ENCODE measurements at regions not wholly inside any gene's neighbourhood (a gene's known extent, or its start where the extent isn't known, plus 50 kb on each side); places are given as distances from the start of the nearest gene placed in this dataset.

DNA sequence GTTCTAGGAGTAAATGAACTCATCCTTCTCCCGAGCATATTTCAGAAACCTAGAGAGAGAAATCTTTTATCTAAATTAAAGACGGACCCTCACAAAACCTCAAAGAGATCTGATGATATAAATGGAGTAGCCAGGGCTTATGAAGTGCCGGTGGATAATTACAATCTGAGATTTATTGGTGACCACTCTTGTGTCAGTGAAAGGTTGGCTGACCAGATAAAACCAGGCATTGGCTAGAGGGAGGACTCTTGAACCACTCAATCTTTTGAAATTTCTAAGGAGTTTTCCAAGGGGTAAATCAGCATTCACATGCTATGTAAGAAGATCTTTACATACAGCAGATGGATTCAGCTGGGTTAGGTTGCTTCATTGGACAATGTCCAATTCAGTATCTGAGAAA lies 227.3 kb upstream of the MMADHC start:
- no TSS peak for BruUV-seq (replicated peaks)
- DNase-seq (ENCODE audit: low read depth, low spot score) = no peak
- Histone ChIP-seq H3K27me3 (ENCODE audit: control insufficient read depth in 2 of 2, insufficient read depth in 2 of 2, low read length in 2 of 2) (no peaks in the 10 kb centered on the region), H3K9me1 (replicated peaks; ENCODE audit: control insufficient read depth, extremely low read depth, insufficient read depth, low read length) (no peaks in the 10 kb centered on the region), H3K4me2 (ENCODE audit: insufficient read depth, low read length) (no peak overlapping the region), H4K20me1 (replicated peaks; ENCODE audit: control insufficient read depth, extremely low read depth, insufficient read depth, low read length) (no peaks in the 10 kb centered on the region), H3K4me3 (replicated peaks in 1 of 3; ENCODE audit: insufficient read depth in 1 of 3, low read depth in 1 of 3, low read length in 3 of 3) (no peak overlapping the region), H3K9ac (replicated peaks; ENCODE audit: extremely low read depth, insufficient read depth, low read length) (no peak overlapping the region), H3K27ac (ENCODE audit: insufficient read depth, low read depth, low read length) (no peak overlapping the region), H3K4me1 (ENCODE audit: control insufficient read depth, extremely low read depth, insufficient read depth, low read length) (no peaks in the 10 kb centered on the region), H3K36me3 (ENCODE audit: control insufficient read depth in 2 of 2, extremely low read depth in 1 of 2, insufficient read depth in 2 of 2, low read length in 2 of 2) (no peaks in the 10 kb centered on the region), H3K9me3 (replicated peaks; ENCODE audit: control insufficient read depth, insufficient read depth, low read length) (no peaks in the 10 kb centered on the region), H2AFZ (ENCODE audit: low read depth, low read length) (no peak overlapping the region), H3K79me2 (ENCODE audit: control insufficient read depth, insufficient read depth, low read length) (no peaks in the 10 kb centered on the region)
- no peak for FAIRE-seq
- no peak for TF ChIP-seq JUN (IDR thresholded peaks at IDR 0.05; ENCODE audit: borderline replicate concordance, insufficient read depth, insufficient read length, low read depth)
- no peak for TF ChIP-seq CTCF (IDR thresholded peaks at IDR 0.05; ENCODE audit: extremely low read depth in 1 of 2, insufficient read depth in 1 of 2, low read depth in 1 of 2, low read length in 2 of 2)
- no peak for TF ChIP-seq MYC (IDR thresholded peaks at IDR 0.05; ENCODE audit: low read depth, low read length)
- no peak for TF ChIP-seq POLR2A (IDR thresholded peaks at IDR 0.05; ENCODE audit: low read depth, low read length)
- no peak for TF ChIP-seq EZH2 (IDR thresholded peaks at IDR 0.05; ENCODE audit: borderline replicate concordance, low read depth, low read length, severe bottlenecking)
- TF ChIP-seq FOS (IDR thresholded peaks at IDR 0.05; ENCODE audit: borderline replicate concordance, insufficient read depth, low read length) = no peak
- TF ChIP-seq, protein P1, sequence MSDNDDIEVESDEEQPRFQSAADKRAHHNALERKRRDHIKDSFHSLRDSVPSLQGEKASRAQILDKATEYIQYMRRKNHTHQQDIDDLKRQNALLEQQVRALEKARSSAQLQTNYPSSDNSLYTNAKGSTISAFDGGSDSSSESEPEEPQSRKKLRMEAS (IDR thresholded peaks at IDR 0.05; ENCODE audit: insufficient read depth, insufficient read length) = no peak
- no peak for TF ChIP-seq GATA2 (IDR thresholded peaks at IDR 0.05; ENCODE audit: insufficient read depth, insufficient read length, low read depth, low read length)
- TF ChIP-seq POLR2AphosphoS5 (IDR thresholded peaks at IDR 0.05; ENCODE audit: insufficient read depth, low read depth, low read length) = no peak
- intact Hi-C loops (cut with micrococcal nuclease) (no loop called here), dilution Hi-C loops (cut with MboI; ENCODE audit: extremely low pct_ligation_motif_present, low sequenced_read_pairs) (no loop called here)
- ChIA-PET CTCF (interaction anchor here (1.4 to 1.5 kb wide), 2 partner anchors 15 to 18 kb away, joined by 4 to 6 read pairs; no protein-coding TSS in a partner anchor), POLR2A (no interaction called here)
